ENCODE measurements at regions not wholly inside any gene's neighbourhood (a gene's known extent, or its start where the extent isn't known, plus 50 kb on each side); places are given as distances from the start of the nearest gene placed in this dataset.
A peak's percentile ranks its signal among the peaks of the same experiment; 100 is the strongest.

DNA sequence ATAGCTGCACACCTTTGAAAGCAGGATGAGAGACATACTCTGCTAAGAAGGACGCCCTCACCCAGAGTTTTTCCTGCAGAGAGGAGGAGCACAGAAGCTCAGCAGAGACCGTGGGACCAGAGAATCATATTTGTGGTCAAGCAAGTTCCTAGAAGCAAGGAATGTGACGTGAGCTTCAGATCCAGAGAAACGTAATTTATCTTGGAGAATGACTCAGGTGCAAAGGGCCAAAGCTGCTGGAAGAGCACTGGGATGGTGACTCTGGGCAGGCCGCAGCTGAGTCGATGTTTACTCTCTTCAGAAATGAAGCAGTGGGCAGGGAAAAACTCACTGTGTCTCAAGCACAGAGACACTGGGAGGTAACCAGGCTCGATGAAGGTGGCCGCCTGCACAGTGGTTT is 50.1 kb upstream of the IGFBP2 start:
- 64 to 71% methylated on average over 8 of the region's 8 CpGs for WGBS, 2 donors
- TF ChIP-seq, protein P1, sequence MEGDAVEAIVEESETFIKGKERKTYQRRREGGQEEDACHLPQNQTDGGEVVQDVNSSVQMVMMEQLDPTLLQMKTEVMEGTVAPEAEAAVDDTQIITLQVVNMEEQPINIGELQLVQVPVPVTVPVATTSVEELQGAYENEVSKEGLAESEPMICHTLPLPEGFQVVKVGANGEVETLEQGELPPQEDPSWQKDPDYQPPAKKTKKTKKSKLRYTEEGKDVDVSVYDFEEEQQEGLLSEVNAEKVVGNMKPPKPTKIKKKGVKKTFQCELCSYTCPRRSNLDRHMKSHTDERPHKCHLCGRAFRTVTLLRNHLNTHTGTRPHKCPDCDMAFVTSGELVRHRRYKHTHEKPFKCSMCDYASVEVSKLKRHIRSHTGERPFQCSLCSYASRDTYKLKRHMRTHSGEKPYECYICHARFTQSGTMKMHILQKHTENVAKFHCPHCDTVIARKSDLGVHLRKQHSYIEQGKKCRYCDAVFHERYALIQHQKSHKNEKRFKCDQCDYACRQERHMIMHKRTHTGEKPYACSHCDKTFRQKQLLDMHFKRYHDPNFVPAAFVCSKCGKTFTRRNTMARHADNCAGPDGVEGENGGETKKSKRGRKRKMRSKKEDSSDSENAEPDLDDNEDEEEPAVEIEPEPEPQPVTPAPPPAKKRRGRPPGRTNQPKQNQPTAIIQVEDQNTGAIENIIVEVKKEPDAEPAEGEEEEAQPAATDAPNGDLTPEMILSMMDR (IDR thresholded peaks at IDR 0.05) = no peak
- no peak for TF ChIP-seq POLR2A (IDR thresholded peaks at IDR 0.05)
- Histone ChIP-seq H3K27ac (no peak overlapping the region), H3K4me3 (no peak overlapping the region), H3K36me3 (replicated peaks in 1 of 2; ENCODE audit: insufficient read depth in 1 of 2, low read depth in 2 of 2) (no peaks in the 10 kb centered on the region), H3K27me3 (no peaks in the 10 kb centered on the region), H3K9me3 (no peaks in the 10 kb centered on the region), H3K4me1 (no peaks in the 10 kb centered on the region)
- ATAC-seq (no peak), DNase-seq (peak in 1 of 4 donors; percentile 32)
- intact Hi-C loops (cut with DNase I) = no loop called here
